GM23248 (cell line): ENCODE measurements at regions not wholly inside any gene's neighbourhood (a gene's known extent, or its start where the extent isn't known, plus 50 kb on each side); places are given as distances from the start of the nearest gene placed in this dataset.

Experiments used
- EZH2 ChIP-seq: fragments of 200-600 bp; sonication (generic); IDR thresholded peaks from 2 replicates; pipeline ENCODE4 v1.6.1; 2018; ENCODE audit warnings: antibody characterized with exemption, mild to moderate bottlenecking; ENCODE audit not compliant: insufficient read depth, poor library complexity, severe bottlenecking
- EZH2phosphoT487 ChIP-seq: fragments of 200-600 bp; sonication (generic); IDR thresholded peaks from 2 replicates; pipeline ENCODE4 v1.6.1; 2018; ENCODE audit warnings: antibody characterized with exemption, moderate library complexity, mild to moderate bottlenecking, low read depth; ENCODE audit not compliant: insufficient read depth

GRCh38 chr5:96091874-96092273, 130.2 kb upstream of the ELL2 start:
- TF ChIP-seq EZH2 = no peak
- TF ChIP-seq EZH2phosphoT487 = no peak
